IMR-90 (cell line): ENCODE measurements at regions not wholly inside any gene's neighbourhood (a gene's known extent, or its start where the extent isn't known, plus 50 kb on each side); places are given as distances from the start of the nearest gene placed in this dataset.

ENCODE experiments used
- ATAC-seq: fragments of 200-7000 bp; cut with Tn5 transposase; 2 replicates; pipeline ENCODE4 v1.9.1; 2020; ENCODE audit warnings: low read depth, mild to moderate bottlenecking, moderate library complexity
- BruUV-seq: library from RNA; stranded (reverse); fragments of 400-500 nt; replicated peaks from 2 replicates; lab custom pipeline; 2021; lab: Mats Ljungman, UMichigan
- CTCF ChIA-PET: fragments of 300-600 bp; formaldehyde crosslinking; extraction: SDS; loops from one replicate; lab custom pipeline; 2021; ENCODE audit warnings: antibody characterized with exemption; lab: Yijun Ruan, JAX
- POLR2A ChIA-PET: fragments of 300-600 bp; sonication (Branson Sonifier 250); formaldehyde crosslinking; loops from one replicate; lab custom pipeline; 2022; ENCODE audit warnings: antibody characterized with exemption; ENCODE audit not compliant: unreplicated experiment; lab: Charles Lee
- DNase-seq: peaks from one replicate; pipeline ENCODE4 v3.0.0; 2013
- H2AFZ ChIP-seq: replicated peaks from 2 replicates; pipeline ENCODE3; 2013; ENCODE audit warnings: low read length, mild to moderate bottlenecking; ENCODE audit not compliant: poor library complexity
- H2AK5ac ChIP-seq: 2 replicates; pipeline ENCODE4 v1.6.1; 2013; ENCODE audit warnings: low read depth, low read length, inconsistent platforms
- H2AK9ac ChIP-seq: replicated peaks from 2 replicates; pipeline ENCODE3; 2013; ENCODE audit warnings: mild to moderate bottlenecking, low read depth, low read length, moderate library complexity; ENCODE audit not compliant: poor library complexity
- H2BK120ac ChIP-seq: 2 replicates; pipeline ENCODE4 v1.6.1; 2013; ENCODE audit warnings: low read depth, low read length, inconsistent platforms
- H2BK15ac ChIP-seq: 3 replicates; pipeline ENCODE4 v1.6.1; 2013; ENCODE audit warnings: low read depth, low read length, inconsistent platforms
- H2BK20ac ChIP-seq: 2 replicates; pipeline ENCODE4 v1.6.1; 2013; ENCODE audit warnings: low read depth, mild to moderate bottlenecking, inconsistent platforms, low read length, moderate library complexity
- H2BK5ac ChIP-seq: 2 replicates; pipeline ENCODE4 v1.6.1; 2013; ENCODE audit warnings: mild to moderate bottlenecking, low read depth, low read length, inconsistent platforms; ENCODE audit not compliant: poor library complexity, severe bottlenecking
- H3K14ac ChIP-seq: replicated peaks from 2 replicates; pipeline ENCODE4 v1.6.1; 2013; ENCODE audit warnings: low read depth, low read length, inconsistent platforms
- H3K18ac ChIP-seq: 2 replicates; pipeline ENCODE4 v1.6.1; 2013; ENCODE audit warnings: low read depth, low read length, control low read depth
- H3K23ac ChIP-seq: 2 replicates; pipeline ENCODE4 v1.6.1; 2013; ENCODE audit warnings: low read depth, low read length, inconsistent platforms
- H3K27ac ChIP-seq: 2 replicates; pipeline ENCODE4 v1.5.1; 2013; ENCODE audit warnings: mild to moderate bottlenecking, control low read depth, low read length; ENCODE audit not compliant: insufficient read depth
- H3K27me3 ChIP-seq: 2 replicates; pipeline ENCODE4 v1.6.1; 2013; ENCODE audit warnings: low read length; ENCODE audit not compliant: control insufficient read depth, insufficient read depth
- H3K36me3 ChIP-seq: 2 replicates; pipeline ENCODE4 v1.6.1; 2013; ENCODE audit warnings: low read length, mixed read lengths; ENCODE audit not compliant: control insufficient read depth, insufficient read depth
- H3K4ac ChIP-seq: 2 replicates; pipeline ENCODE4 v1.6.1; 2013; ENCODE audit warnings: low read depth, low read length, inconsistent platforms
- H3K4me1 ChIP-seq: 2 replicates; pipeline ENCODE4 v1.6.1; 2013; ENCODE audit warnings: low read length, mixed read lengths; ENCODE audit not compliant: control insufficient read depth, insufficient read depth
- H3K4me2 ChIP-seq: 2 replicates; pipeline ENCODE4 v1.6.1; 2013; ENCODE audit warnings: low read depth, mild to moderate bottlenecking, control low read depth, low read length, moderate library complexity
- H3K4me3 ChIP-seq: 2 replicates; pipeline ENCODE4 v1.5.1; 2013; ENCODE audit warnings: low read depth, mild to moderate bottlenecking, control low read depth, low read length, moderate library complexity; ENCODE audit not compliant: insufficient read depth
- H3K56ac ChIP-seq: 2 replicates; pipeline ENCODE4 v1.6.1; 2013; ENCODE audit warnings: low read length, inconsistent platforms; ENCODE audit not compliant: insufficient read depth; ENCODE audit errors: extremely low read depth
- H3K79me1 ChIP-seq, 2 experiments: 2 replicates each; pipeline ENCODE4 v1.6.1; 2013; ENCODE audit warnings: low read length in 2 of 2, inconsistent platforms in 1 of 2, low read depth in 1 of 2
- H3K9ac ChIP-seq: 2 replicates; pipeline ENCODE4 v1.6.1; 2013; ENCODE audit warnings: low read depth, low read length, control low read depth
- H3K9me1 ChIP-seq: 2 replicates; pipeline ENCODE4 v1.6.1; 2013; ENCODE audit warnings: low read length, inconsistent platforms; ENCODE audit not compliant: insufficient read depth
- H3K9me3 ChIP-seq: 2 replicates; pipeline ENCODE4 v1.6.1; 2013; ENCODE audit warnings: low read length; ENCODE audit not compliant: control insufficient read depth, insufficient read depth
- H4K20me1 ChIP-seq: 2 replicates; pipeline ENCODE4 v1.6.1; 2013; ENCODE audit warnings: low read length, inconsistent platforms; ENCODE audit not compliant: insufficient read depth
- H4K5ac ChIP-seq: 2 replicates; pipeline ENCODE4 v1.6.1; 2013; ENCODE audit warnings: mild to moderate bottlenecking, low read depth, low read length, control low read depth
- H4K8ac ChIP-seq, 2 experiments: 2 replicates each; pipeline ENCODE4 v1.6.1; 2013; ENCODE audit warnings: low read depth in 2 of 2, low read length in 2 of 2, control low read depth in 1 of 2, inconsistent platforms in 1 of 2
- H4K91ac ChIP-seq: 2 replicates; pipeline ENCODE4 v1.6.1; 2013; ENCODE audit warnings: low read depth, low read length, inconsistent platforms; ENCODE audit not compliant: insufficient read depth
- BHLHE40 ChIP-seq: fragments of 150-350 bp; IDR thresholded peaks from 2 replicates; pipeline ENCODE4 v1.6.1; 2016; ENCODE audit warnings: mild to moderate bottlenecking, low read depth, low read length
- CEBPB ChIP-seq: IDR thresholded peaks from 2 replicates; pipeline ENCODE4 v1.6.1; 2012; ENCODE audit warnings: low read depth, low read length, improper control_type of control experiment
- CHD1 ChIP-seq: IDR thresholded peaks from 2 replicates; pipeline ENCODE4 v1.6.1; 2012; ENCODE audit warnings: low read depth, low read length, improper control_type of control experiment
- FOS ChIP-seq: fragments of 150-350 bp; IDR thresholded peaks from 2 replicates; pipeline ENCODE4 v1.6.1; 2016; ENCODE audit warnings: low read depth, low read length
- MAFK ChIP-seq: IDR thresholded peaks from 2 replicates; pipeline ENCODE4 v1.6.1; 2012; ENCODE audit warnings: low read depth, low read length, improper control_type of control experiment
- MAZ ChIP-seq: IDR thresholded peaks from 2 replicates; pipeline ENCODE4 v1.6.1; 2012; ENCODE audit warnings: low read depth, mild to moderate bottlenecking, low read length, improper control_type of control experiment, moderate library complexity, borderline replicate concordance
- MXI1 ChIP-seq: IDR thresholded peaks from 2 replicates; pipeline ENCODE4 v1.6.1; 2012; ENCODE audit warnings: low read depth, mild to moderate bottlenecking, low read length, moderate library complexity, borderline replicate concordance
- NFE2L2 ChIP-seq: fragments of 150-350 bp; IDR thresholded peaks from 2 replicates; pipeline ENCODE4 v1.6.1; 2016; ENCODE audit warnings: low read depth, mild to moderate bottlenecking, low read length
- POLR2A ChIP-seq: IDR thresholded peaks from 2 replicates; pipeline ENCODE4 v1.6.1; 2012; ENCODE audit warnings: mild to moderate bottlenecking, low read depth, low read length
- RAD21 ChIP-seq: IDR thresholded peaks from 2 replicates; pipeline ENCODE4 v1.6.1; 2012; ENCODE audit warnings: low read length, improper control_type of control experiment
- RCOR1 ChIP-seq: IDR thresholded peaks from 2 replicates; pipeline ENCODE4 v1.6.1; 2012; ENCODE audit warnings: mild to moderate bottlenecking, low read length, improper control_type of control experiment; ENCODE audit not compliant: insufficient replicate concordance
- RFX5 ChIP-seq: IDR thresholded peaks from 2 replicates; pipeline ENCODE4 v1.8.0; 2012; ENCODE audit warnings: low read depth, mild to moderate bottlenecking, low read length, moderate library complexity
- SMC3 ChIP-seq: fragments of 150-350 bp; IDR thresholded peaks from 2 replicates; pipeline ENCODE4 v1.6.1; 2016; ENCODE audit warnings: low read depth, mild to moderate bottlenecking, antibody characterized with exemption, low read length, moderate library complexity
- USF2 ChIP-seq: fragments of 150-350 bp; IDR thresholded peaks from 2 replicates; pipeline ENCODE4 v1.6.1; 2017; ENCODE audit warnings: mild to moderate bottlenecking, antibody characterized with exemption, low read length, low read depth
- dilution Hi-C: fragments of 300-500 bp; cut with HindIII; formaldehyde crosslinking; loops from one replicate; pipeline ENCODE4 v1.14.3; 2018; ENCODE audit warnings: low sequenced_read_pairs; ENCODE audit not compliant: unreplicated experiment
- in situ Hi-C: fragments of 300-500 bp; cut with MboI; formaldehyde crosslinking; loops from 3 replicates; pipeline ENCODE4 v1.14.3; 2019; ENCODE audit warnings: low sequenced_read_pairs, inconsistent platforms, mixed read lengths
- intact Hi-C: fragments of 100-400 bp; cut with micrococcal nuclease; formaldehyde crosslinking; loops from 2 replicates; pipeline ENCODE4 v1.10.0; 2022
- TF ChIP-seq, protein P1 (sequence below): fragments of 150-350 bp; IDR thresholded peaks from 2 replicates; pipeline ENCODE4 v1.6.1; 2016; ENCODE audit warnings: low read depth, mild to moderate bottlenecking, low read length, moderate library complexity, borderline replicate concordance
- TF ChIP-seq, protein P2 (sequence below): conservative IDR thresholded peaks from 2 replicates; pipeline ENCODE4 v1.5.1; 2012; ENCODE audit warnings: mild to moderate bottlenecking, low read depth, low read length, improper control_type of control experiment

DNA sequence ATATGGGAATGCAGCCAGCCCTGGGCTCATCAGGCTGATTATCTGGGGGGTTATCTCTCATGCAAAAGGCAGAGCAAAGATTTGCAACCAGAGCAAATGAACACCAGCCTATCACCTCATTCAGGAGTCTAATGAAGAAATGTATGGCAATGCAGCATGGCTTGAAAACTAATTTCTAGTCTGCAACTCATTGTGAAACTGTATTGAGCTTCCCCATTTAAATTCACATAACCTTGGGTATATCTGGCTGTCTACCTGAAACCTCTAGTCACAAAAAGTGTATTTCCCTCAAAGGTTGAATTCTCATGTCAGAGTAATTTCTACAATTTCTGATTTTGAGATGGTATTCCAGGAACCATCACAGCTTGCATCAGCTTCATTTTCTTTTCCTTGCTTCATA is 240.0 kb downstream of the SDHAF3 start:
- Histone ChIP-seq H3K36me3 (no peaks in the 10 kb centered on the region), H2AK5ac (no peak overlapping the region), H2AK9ac (no peak overlapping the region), H3K18ac (no peak overlapping the region), H3K27ac (no peak overlapping the region), H3K27me3 (no peaks in the 10 kb centered on the region), H3K79me1 (no peaks in the 10 kb centered on the region), H4K91ac (no peak overlapping the region), H3K9ac (no peak overlapping the region), H2AFZ (no peak overlapping the region), H3K56ac (no peak overlapping the region), H3K4ac (no peak overlapping the region), H4K5ac (no peak overlapping the region), H3K4me3 (no peak overlapping the region), H4K8ac (no peak overlapping the region), H3K4me1 (no peaks in the 10 kb centered on the region), H3K4me2 (no peak overlapping the region), H2BK15ac (no peak overlapping the region), H3K9me1 (no peaks in the 10 kb centered on the region), H2BK20ac (no peak overlapping the region), H2BK120ac (no peak overlapping the region), H4K20me1 (no peaks in the 10 kb centered on the region), H2BK5ac (no peak overlapping the region), H3K23ac (no peak overlapping the region), H3K14ac (no peak overlapping the region), H3K9me3 (peaks cover 4% of the 10 kb centered on the region; the same call in 1 of the 2 replicates)
- intact Hi-C loops (no loop called here), in situ Hi-C loops (no loop called here), dilution Hi-C loops (no loop called here)
- DNase-seq (no peak), ATAC-seq (no peak)
- ChIA-PET CTCF (no interaction called here), POLR2A (no interaction called here)
- BruUV-seq = no TSS peak
- TF ChIP-seq CHD1 (no peak), RCOR1 (no peak), MAZ (no peak), SMC3 (no peak), MXI1 (no peak), BHLHE40 (no peak), RFX5 (no peak), RAD21 (no peak), USF2 (no peak), NFE2L2 (no peak), POLR2A (no peak), MAFK (no peak), FOS (no peak), CEBPB (no peak)
- TF ChIP-seq, protein P1, sequence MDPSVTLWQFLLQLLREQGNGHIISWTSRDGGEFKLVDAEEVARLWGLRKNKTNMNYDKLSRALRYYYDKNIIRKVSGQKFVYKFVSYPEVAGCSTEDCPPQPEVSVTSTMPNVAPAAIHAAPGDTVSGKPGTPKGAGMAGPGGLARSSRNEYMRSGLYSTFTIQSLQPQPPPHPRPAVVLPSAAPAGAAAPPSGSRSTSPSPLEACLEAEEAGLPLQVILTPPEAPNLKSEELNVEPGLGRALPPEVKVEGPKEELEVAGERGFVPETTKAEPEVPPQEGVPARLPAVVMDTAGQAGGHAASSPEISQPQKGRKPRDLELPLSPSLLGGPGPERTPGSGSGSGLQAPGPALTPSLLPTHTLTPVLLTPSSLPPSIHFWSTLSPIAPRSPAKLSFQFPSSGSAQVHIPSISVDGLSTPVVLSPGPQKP = no peak
- TF ChIP-seq, protein P2, sequence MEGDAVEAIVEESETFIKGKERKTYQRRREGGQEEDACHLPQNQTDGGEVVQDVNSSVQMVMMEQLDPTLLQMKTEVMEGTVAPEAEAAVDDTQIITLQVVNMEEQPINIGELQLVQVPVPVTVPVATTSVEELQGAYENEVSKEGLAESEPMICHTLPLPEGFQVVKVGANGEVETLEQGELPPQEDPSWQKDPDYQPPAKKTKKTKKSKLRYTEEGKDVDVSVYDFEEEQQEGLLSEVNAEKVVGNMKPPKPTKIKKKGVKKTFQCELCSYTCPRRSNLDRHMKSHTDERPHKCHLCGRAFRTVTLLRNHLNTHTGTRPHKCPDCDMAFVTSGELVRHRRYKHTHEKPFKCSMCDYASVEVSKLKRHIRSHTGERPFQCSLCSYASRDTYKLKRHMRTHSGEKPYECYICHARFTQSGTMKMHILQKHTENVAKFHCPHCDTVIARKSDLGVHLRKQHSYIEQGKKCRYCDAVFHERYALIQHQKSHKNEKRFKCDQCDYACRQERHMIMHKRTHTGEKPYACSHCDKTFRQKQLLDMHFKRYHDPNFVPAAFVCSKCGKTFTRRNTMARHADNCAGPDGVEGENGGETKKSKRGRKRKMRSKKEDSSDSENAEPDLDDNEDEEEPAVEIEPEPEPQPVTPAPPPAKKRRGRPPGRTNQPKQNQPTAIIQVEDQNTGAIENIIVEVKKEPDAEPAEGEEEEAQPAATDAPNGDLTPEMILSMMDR = no peak
